HCT116 (cell line): ENCODE measurements at regions not wholly inside any gene's neighbourhood (a gene's known extent, or its start where the extent isn't known, plus 50 kb on each side); places are given as distances from the start of the nearest gene placed in this dataset.

Source experiments
- ATAC-seq: fragments of 200-7000 bp; cut with Tn5 transposase; 2 replicates; pipeline ENCODE4 v1.9.1; 2020; ENCODE audit warnings: mild to moderate bottlenecking, moderate library complexity
- BruUV-seq: library from RNA; stranded (reverse); fragments of 400-500 nt; replicated peaks from 2 replicates; lab custom pipeline; 2021; lab: Mats Ljungman, UMichigan
- CTCF ChIA-PET: fragments of 300-600 bp; sonication (Branson Sonifier 250); formaldehyde crosslinking; loops from one replicate; lab custom pipeline; 2021; ENCODE audit warnings: antibody characterized with exemption; lab: Charles Lee
- POLR2A ChIA-PET: fragments of 300-600, 350-600 bp; sonication (Branson Sonifier 250); formaldehyde crosslinking; loops from one replicate; lab custom pipeline; 2021; ENCODE audit warnings: antibody characterized with exemption; lab: Charles Lee
- RAD21 ChIA-PET, 2 experiments: fragments of 300-600 bp; sonication (Branson Sonifier 250); formaldehyde crosslinking; loops; one replicate each; lab custom pipeline; 2023; ENCODE audit warnings: low total read pairs in 2 of 2; ENCODE audit not compliant: uncharacterized antibody in 2 of 2, unreplicated experiment in 2 of 2, low non-redundant PET in 1 of 2; lab: Charles Lee
- DNase-seq: peaks from one replicate; pipeline ENCODE4 v3.0.0-alpha.2; 2010; ENCODE audit warnings: low read depth, low spot score
- H2AFZ ChIP-seq: fragments of 200-600 bp; shearing (Covaris generic), sonication (generic); 2 replicates; pipeline ENCODE4 v1.6.1; 2017; ENCODE audit warnings: low read depth, mixed run types, mixed read lengths, antibody characterized with exemption, low read length; ENCODE audit not compliant: poor library complexity, severe bottlenecking
- H3K27ac ChIP-seq: 2 replicates; pipeline ENCODE4 v1.5.1; 2012; ENCODE audit warnings: low read depth, low read length
- H3K27me3 ChIP-seq: fragments of 200-600 bp; sonication (generic); 2 replicates; pipeline ENCODE4 v1.6.1; 2016; ENCODE audit warnings: mixed run types, low read length, mixed read lengths; ENCODE audit not compliant: insufficient read depth
- H3K36me3 ChIP-seq, 2 experiments: fragments of 200-500 bp in 1 of 2; fragments of 200-600 bp in 1 of 2; sonication (Bioruptor generic) in 1 of 2; sonication (generic) in 1 of 2; 2 replicates each; pipeline versions ENCODE4 v1.5.1 to v1.6.1; 2014 to 2016; ENCODE audit warnings: low read length in 2 of 2, inconsistent platforms in 1 of 2, mixed read lengths in 1 of 2, mixed run types in 1 of 2; ENCODE audit not compliant: insufficient read depth in 2 of 2, control insufficient read depth in 1 of 2
- H3K4me1 ChIP-seq, 2 experiments: fragments of 200-600 bp in 1 of 2; sonication (generic) in 1 of 2; 2 replicates each; pipeline versions ENCODE4 v1.5.1 to v1.6.1; 2012 to 2017; ENCODE audit warnings: low read length in 2 of 2, inconsistent platforms in 1 of 2, mild to moderate bottlenecking in 1 of 2, mixed read lengths in 1 of 2, mixed run types in 1 of 2, moderate library complexity in 1 of 2; ENCODE audit not compliant: insufficient read depth in 2 of 2, control insufficient read depth in 1 of 2
- H3K4me2 ChIP-seq: fragments of 200-600 bp; sonication (generic); 2 replicates; pipeline ENCODE4 v1.6.1; 2017; ENCODE audit warnings: mixed run types, low read length, mixed read lengths
- H3K4me3 ChIP-seq, 2 experiments: fragments of 200-600 bp in 1 of 2; sonication (generic) in 1 of 2; replicated peaks in 1 of 2; 2 replicates each; pipeline ENCODE4 v1.5.1; 2011 to 2016; ENCODE audit warnings: low read length in 2 of 2, control low read depth in 1 of 2, low read depth in 1 of 2, mild to moderate bottlenecking in 1 of 2, mixed read lengths in 1 of 2, mixed run types in 1 of 2
- H3K79me2 ChIP-seq: fragments of 200-600 bp; sonication (generic); 2 replicates; pipeline ENCODE4 v1.6.1; 2017; ENCODE audit warnings: mild to moderate bottlenecking, mixed run types, low read length, moderate library complexity, mixed read lengths; ENCODE audit not compliant: insufficient read depth
- H3K9ac ChIP-seq: fragments of 200-600 bp; sonication (generic); 2 replicates; pipeline ENCODE4 v1.6.1; 2016; ENCODE audit warnings: low read length, mixed read lengths
- H3K9me2 ChIP-seq: fragments of 200-600 bp; sonication (generic), shearing (Covaris generic); 2 replicates; pipeline ENCODE4 v1.6.1; 2017; ENCODE audit warnings: mixed run types, mild to moderate bottlenecking, moderate library complexity; ENCODE audit not compliant: insufficient read depth
- H3K9me3 ChIP-seq, 2 experiments: fragments of 200-500 bp in 1 of 2; fragments of 200-600 bp in 1 of 2; sonication (Bioruptor generic) in 1 of 2; sonication (generic) in 1 of 2; 2 replicates each; pipeline ENCODE4 v1.6.1; 2014 to 2017; ENCODE audit warnings: low read length in 2 of 2, mixed read lengths in 2 of 2, inconsistent platforms in 1 of 2, low read depth in 1 of 2, mild to moderate bottlenecking in 1 of 2, mixed run types in 1 of 2, moderate library complexity in 1 of 2; ENCODE audit not compliant: control insufficient read depth in 1 of 2, insufficient read depth in 1 of 2
- H4K20me1 ChIP-seq: fragments of 200-600 bp; sonication (generic), shearing (Covaris generic); 2 replicates; pipeline ENCODE4 v1.6.1; 2017; ENCODE audit warnings: mixed run types, mild to moderate bottlenecking, moderate library complexity; ENCODE audit not compliant: insufficient read depth
- ATF3 ChIP-seq: IDR thresholded peaks from 2 replicates; pipeline ENCODE4 v1.6.1; 2012
- EGR1 ChIP-seq: IDR thresholded peaks from 2 replicates; pipeline ENCODE4 v1.6.1; 2012; ENCODE audit warnings: low read depth
- EZH2phosphoT487 ChIP-seq: fragments of 200-600 bp; IDR thresholded peaks from 2 replicates; pipeline ENCODE4 v1.6.1; 2018; ENCODE audit warnings: antibody characterized with exemption, borderline replicate concordance
- JUND ChIP-seq: IDR thresholded peaks from 2 replicates; pipeline ENCODE4 v1.6.1; 2012
- POLR2AphosphoS5 ChIP-seq: IDR thresholded peaks from 2 replicates; pipeline ENCODE4 v1.6.1; 2011; ENCODE audit warnings: mild to moderate bottlenecking, low read depth, low read length, moderate library complexity
- RAD21 ChIP-seq: IDR thresholded peaks from 2 replicates; pipeline ENCODE4 v1.6.1; 2012; ENCODE audit warnings: low read depth, mild to moderate bottlenecking
- SIN3A ChIP-seq: IDR thresholded peaks from 2 replicates; pipeline ENCODE4 v1.6.1; 2012; ENCODE audit warnings: low read depth
- TCF7L2 ChIP-seq: IDR thresholded peaks from 2 replicates; pipeline ENCODE4 v1.7.0; 2011; ENCODE audit warnings: borderline replicate concordance, inconsistent platforms; ENCODE audit not compliant: insufficient read depth, insufficient read length; ENCODE audit errors: extremely low read depth
- ZFX ChIP-seq: fragments of 450-650 bp; IDR thresholded peaks from 2 replicates; pipeline ENCODE4 v1.6.1; 2017
- ZNF274 ChIP-seq: fragments of 200-500 bp; sonication (Bioruptor generic); IDR thresholded peaks from 2 replicates; pipeline ENCODE4 v1.6.1; 2014; ENCODE audit warnings: mild to moderate bottlenecking, low read depth, low read length, inconsistent platforms
- intact Hi-C: fragments of 100-400 bp; cut with micrococcal nuclease; formaldehyde crosslinking; loops from 2 replicates; pipeline ENCODE4 v1.10.0; 2022
- TF ChIP-seq, protein P1 (sequence below): IDR thresholded peaks from 2 replicates; pipeline ENCODE4 v1.6.1; 2012; ENCODE audit warnings: low read depth
- TF ChIP-seq, protein P2 (sequence below): IDR thresholded peaks from 2 replicates; pipeline ENCODE4 v1.6.1; 2012
- TF ChIP-seq, protein P3 (sequence below), 3 experiments: fragments of 200-600 bp in 1 of 3; sonication (generic) in 1 of 3; IDR thresholded peaks in 2 of 3; conservative IDR thresholded peaks in 1 of 3; 2 replicates each; pipeline ENCODE4 v1.5.1; 2012 to 2017; ENCODE audit warnings: low read depth in 2 of 3, low read length in 2 of 3, antibody characterized with exemption in 1 of 3, borderline replicate concordance in 1 of 3, control low read depth in 1 of 3, mild to moderate bottlenecking in 1 of 3, mixed read lengths in 1 of 3, mixed run types in 1 of 3, moderate library complexity in 1 of 3; ENCODE audit not compliant: insufficient read depth in 1 of 3

DNA sequence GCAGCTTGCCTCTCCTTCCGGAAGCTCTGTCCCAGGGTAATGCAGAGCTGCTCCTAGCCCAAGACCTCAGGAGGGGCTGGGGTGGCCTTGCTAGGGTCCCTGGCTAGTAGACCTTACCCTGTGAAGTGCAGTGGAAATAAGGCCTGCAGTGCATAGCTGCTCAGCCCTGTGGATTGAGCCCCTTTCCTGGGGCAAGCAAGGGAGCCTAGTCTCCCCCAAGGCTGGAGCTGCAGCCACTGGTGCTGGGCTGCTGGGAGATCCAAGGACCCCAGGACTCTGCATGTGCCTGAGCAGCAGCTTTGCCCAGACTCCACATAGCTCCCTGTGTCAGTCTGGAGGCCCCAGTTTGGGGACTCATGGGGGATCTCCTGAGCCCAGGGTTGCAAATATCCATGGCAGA, 57.9 kb downstream of the FANCF start:
- H4K20me1 ChIP-seq: no peaks in the 10 kb centered on the region
- TF ChIP-seq TCF7L2 (no peak), POLR2AphosphoS5 (no peak)
- TF ChIP-seq, protein P1, sequence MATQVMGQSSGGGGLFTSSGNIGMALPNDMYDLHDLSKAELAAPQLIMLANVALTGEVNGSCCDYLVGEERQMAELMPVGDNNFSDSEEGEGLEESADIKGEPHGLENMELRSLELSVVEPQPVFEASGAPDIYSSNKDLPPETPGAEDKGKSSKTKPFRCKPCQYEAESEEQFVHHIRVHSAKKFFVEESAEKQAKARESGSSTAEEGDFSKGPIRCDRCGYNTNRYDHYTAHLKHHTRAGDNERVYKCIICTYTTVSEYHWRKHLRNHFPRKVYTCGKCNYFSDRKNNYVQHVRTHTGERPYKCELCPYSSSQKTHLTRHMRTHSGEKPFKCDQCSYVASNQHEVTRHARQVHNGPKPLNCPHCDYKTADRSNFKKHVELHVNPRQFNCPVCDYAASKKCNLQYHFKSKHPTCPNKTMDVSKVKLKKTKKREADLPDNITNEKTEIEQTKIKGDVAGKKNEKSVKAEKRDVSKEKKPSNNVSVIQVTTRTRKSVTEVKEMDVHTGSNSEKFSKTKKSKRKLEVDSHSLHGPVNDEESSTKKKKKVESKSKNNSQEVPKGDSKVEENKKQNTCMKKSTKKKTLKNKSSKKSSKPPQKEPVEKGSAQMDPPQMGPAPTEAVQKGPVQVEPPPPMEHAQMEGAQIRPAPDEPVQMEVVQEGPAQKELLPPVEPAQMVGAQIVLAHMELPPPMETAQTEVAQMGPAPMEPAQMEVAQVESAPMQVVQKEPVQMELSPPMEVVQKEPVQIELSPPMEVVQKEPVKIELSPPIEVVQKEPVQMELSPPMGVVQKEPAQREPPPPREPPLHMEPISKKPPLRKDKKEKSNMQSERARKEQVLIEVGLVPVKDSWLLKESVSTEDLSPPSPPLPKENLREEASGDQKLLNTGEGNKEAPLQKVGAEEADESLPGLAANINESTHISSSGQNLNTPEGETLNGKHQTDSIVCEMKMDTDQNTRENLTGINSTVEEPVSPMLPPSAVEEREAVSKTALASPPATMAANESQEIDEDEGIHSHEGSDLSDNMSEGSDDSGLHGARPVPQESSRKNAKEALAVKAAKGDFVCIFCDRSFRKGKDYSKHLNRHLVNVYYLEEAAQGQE: no peak
- H3K4me3 ChIP-seq: no peak overlapping the region
- CTCF ChIA-PET: no interaction called here
- H3K4me2 ChIP-seq: no peak overlapping the region
- POLR2A ChIA-PET: no interaction called here
- no peaks in the 10 kb centered on the region for H3K9me3 ChIP-seq
- no peaks in the 10 kb centered on the region for H3K27me3 ChIP-seq
- H3K9me2 ChIP-seq: no peaks in the 10 kb centered on the region
- DNase-seq (no peak), ATAC-seq (no peak)
- RAD21 ChIA-PET: no interaction called here
- intact Hi-C loops: no loop called here
- H3K9ac ChIP-seq: no peak overlapping the region
- BruUV-seq: no TSS peak
- no peak overlapping the region for H2AFZ ChIP-seq
- no peaks in the 10 kb centered on the region for H3K36me3 ChIP-seq
- H3K4me1 ChIP-seq: no peaks in the 10 kb centered on the region
- H3K79me2 ChIP-seq: no peaks in the 10 kb centered on the region
- no peak overlapping the region for H3K27ac ChIP-seq

DNA sequence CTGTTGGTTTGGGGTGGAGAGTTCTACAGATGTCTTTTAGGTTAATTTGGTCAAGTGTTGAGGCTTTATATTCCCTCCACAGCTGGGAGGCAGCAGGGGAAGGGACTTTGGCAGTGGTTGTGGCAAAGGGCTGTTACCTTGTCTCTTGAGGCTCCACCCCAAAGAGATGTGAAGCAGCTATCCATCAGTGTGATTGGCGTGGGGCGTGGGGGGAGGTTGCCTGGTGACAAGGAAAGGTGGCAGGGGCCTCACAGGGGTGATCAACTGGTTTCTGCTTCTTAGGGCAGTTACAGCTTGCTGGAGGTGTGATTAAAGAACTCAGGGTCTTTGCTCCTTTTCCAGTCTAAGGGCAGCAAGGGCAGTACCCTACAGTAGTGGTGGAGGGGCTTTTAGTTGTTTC, 59.3 kb downstream of the FANCF start:
- no peak overlapping the region for H3K27ac ChIP-seq
- no peaks in the 10 kb centered on the region for H3K9me2 ChIP-seq
- no peaks in the 10 kb centered on the region for H3K4me1 ChIP-seq
- ChIA-PET CTCF (no interaction called here), RAD21 (no interaction called here), POLR2A (no interaction called here)
- no peak overlapping the region for H3K4me2 ChIP-seq
- H3K79me2 ChIP-seq: no peaks in the 10 kb centered on the region
- BruUV-seq: no TSS peak
- no peaks in the 10 kb centered on the region for H3K36me3 ChIP-seq
- ATAC-seq (no peak), DNase-seq (no peak)
- no peaks in the 10 kb centered on the region for H3K27me3 ChIP-seq
- no peak overlapping the region for H3K9ac ChIP-seq
- intact Hi-C loops: no loop called here
- H3K4me3 ChIP-seq: no peak overlapping the region
- H2AFZ ChIP-seq: no peak overlapping the region
- no peaks in the 10 kb centered on the region for H4K20me1 ChIP-seq
- H3K9me3 ChIP-seq: no peaks in the 10 kb centered on the region
- TF ChIP-seq, protein P2, sequence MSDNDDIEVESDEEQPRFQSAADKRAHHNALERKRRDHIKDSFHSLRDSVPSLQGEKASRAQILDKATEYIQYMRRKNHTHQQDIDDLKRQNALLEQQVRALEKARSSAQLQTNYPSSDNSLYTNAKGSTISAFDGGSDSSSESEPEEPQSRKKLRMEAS: no peak
- no peak for TF ChIP-seq SIN3A
- TF ChIP-seq JUND: no peak
- TF ChIP-seq ATF3: no peak
- TF ChIP-seq POLR2AphosphoS5: no peak
- no peak for TF ChIP-seq ZFX
- TF ChIP-seq ZNF274: no peak
- TF ChIP-seq RAD21: no peak
- no peak for TF ChIP-seq EGR1
- TF ChIP-seq, protein P3, sequence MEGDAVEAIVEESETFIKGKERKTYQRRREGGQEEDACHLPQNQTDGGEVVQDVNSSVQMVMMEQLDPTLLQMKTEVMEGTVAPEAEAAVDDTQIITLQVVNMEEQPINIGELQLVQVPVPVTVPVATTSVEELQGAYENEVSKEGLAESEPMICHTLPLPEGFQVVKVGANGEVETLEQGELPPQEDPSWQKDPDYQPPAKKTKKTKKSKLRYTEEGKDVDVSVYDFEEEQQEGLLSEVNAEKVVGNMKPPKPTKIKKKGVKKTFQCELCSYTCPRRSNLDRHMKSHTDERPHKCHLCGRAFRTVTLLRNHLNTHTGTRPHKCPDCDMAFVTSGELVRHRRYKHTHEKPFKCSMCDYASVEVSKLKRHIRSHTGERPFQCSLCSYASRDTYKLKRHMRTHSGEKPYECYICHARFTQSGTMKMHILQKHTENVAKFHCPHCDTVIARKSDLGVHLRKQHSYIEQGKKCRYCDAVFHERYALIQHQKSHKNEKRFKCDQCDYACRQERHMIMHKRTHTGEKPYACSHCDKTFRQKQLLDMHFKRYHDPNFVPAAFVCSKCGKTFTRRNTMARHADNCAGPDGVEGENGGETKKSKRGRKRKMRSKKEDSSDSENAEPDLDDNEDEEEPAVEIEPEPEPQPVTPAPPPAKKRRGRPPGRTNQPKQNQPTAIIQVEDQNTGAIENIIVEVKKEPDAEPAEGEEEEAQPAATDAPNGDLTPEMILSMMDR (IDR thresholded peaks at IDR 0.05 in 2 of 3, conservative IDR thresholded peaks at IDR 0.05 in 1 of 3; ENCODE audit: borderline replicate concordance in 1 of 3, insufficient read depth in 1 of 3, low read depth in 2 of 3, low read length in 2 of 3): no peak
- no peak for TF ChIP-seq EZH2phosphoT487
